ENCODE measurements at regions not wholly inside any gene's neighbourhood (a gene's known extent, or its start where the extent isn't known, plus 50 kb on each side); places are given as distances from the start of the nearest gene placed in this dataset.
"Not testable (repeated sequence)": the region's sequence is repeated elsewhere in the genome, so short reads cannot be mapped to it uniquely, and the experiment has no call there.

DNA sequence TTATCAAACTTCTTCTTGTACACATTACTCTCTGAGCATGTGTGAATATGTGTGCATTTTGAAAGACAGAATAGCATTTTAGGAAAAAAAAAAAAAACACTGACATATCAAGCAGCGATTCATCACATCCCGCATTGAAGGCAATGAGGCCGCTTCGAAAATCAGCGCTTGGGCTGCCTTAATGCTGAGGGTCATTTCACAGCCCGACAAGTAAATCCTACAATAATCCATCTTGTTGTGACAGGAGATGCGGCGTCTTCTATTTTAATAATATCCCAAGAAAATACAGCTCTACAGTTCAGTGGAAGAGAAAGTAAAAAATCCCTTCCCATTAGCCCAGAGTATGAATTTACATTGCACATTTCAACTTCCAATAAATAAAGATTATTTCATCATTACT lies 389.2 kb upstream of the GRM7 start:
- no peak for DNase-seq

DNA sequence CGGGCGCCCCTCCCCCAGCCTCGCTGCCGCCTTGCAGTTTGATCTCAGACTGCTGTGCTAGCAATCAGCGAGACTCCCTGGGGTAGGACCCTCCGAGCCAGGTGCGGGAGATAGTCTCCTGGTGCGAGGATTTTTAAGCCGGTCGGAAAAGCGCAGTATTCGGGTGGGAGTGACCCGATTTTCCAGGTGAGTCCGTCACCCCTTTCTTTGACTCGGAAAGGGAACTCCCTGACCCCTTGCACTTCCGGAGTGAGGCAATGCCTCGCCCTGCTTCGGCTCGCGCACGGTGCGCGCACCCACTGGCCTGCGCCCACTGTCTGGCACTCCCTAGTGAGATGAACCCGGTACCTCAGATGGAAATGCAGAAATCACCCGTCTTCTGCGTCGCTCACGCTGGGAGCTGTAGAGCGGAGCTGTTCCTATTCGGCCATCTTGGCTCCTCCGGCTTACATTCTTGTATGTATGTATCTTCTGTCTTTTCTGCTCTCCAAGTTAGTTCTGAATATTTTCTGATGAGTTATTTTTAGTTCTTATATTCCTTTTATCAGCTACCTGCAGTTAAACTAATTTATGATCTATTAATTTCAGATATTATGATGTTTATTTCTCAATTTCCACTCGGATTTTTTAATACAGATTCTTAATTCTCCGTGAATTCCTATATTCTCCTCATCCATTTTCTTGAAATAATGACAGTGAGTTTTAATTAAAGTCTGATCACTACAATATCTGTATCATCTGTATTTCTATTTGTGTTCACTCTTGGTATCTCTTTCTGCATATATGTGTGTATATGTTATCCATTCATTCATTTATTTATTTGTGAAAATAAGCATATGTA lies 370.2 kb upstream of the GRM7 start:
- DNase-seq, result not testable (repeated sequence)

DNA sequence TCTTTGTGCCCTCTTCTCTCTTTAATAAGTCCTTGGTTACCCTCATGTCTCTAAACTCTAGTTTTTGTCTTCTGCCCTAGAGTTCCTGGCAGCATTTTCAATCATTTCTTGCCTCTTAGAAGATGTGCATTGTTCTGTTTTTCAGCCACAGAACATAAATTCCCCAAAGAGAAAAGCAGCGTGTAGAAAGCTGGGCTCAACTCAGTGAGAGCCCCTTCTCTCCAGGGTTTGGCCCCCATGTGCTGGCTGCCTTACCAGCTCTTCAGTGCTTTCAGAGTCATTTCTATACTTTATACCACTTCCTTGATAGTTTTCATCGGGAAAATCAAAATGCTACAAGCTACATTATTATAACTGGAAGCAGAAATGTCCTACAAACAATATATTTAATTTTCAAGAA lies 369.1 kb upstream of the GRM7 start:
- DNase-seq, result no peak

GRCh38 chr3:6492306-6492705 lies 368.6 kb upstream of the GRM7 start:
- no peak for DNase-seq

- DNase-seq, result not testable (repeated sequence)
These were observed 362.0 kb upstream of the GRM7 start for GRCh38 chr3:6498944-6499343.

DNA sequence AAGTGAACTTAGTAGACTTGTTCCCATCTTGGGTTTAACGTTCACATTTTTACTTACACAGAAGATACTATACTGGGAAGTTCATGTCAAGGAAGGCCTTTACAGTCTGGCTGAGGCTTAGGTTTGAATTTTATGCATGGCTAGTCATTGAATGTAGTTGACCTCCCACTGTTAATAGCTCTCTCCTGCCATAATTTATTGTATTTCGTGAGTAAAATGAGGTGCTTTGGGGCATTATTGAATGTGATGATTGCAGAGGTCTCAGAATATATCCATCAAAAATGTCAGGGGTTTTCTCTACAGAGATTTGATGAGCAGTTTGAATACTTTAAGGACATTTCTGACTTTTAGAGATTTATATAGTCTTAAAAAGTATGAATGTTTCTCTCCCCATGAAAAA lies 356.6 kb upstream of the GRM7 start:
- no peak for DNase-seq

DNA sequence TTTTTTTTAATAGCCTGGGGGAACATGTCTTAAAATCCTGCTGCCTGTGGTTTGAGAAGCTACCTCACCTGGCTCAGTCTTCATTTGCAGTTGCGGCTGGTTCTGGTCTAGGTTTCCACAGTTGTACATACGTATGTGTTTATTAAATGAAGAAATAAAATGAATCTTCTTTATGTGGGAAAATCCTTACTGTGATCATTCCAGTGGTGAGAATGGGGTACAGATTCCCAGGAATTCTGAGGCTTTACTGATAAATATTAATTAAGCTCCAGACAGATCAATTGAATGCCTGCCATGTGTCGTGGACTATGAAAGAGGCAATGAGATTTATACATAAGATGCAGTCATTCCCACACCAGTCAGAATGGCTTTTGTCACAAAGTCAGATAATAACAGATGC lies 356.1 kb upstream of the GRM7 start:
- DNase-seq, result no peak

- DNase-seq, result no peak
These were observed 352.5 kb upstream of the GRM7 start for GRCh38 chr3:6508410-6508759.

DNA sequence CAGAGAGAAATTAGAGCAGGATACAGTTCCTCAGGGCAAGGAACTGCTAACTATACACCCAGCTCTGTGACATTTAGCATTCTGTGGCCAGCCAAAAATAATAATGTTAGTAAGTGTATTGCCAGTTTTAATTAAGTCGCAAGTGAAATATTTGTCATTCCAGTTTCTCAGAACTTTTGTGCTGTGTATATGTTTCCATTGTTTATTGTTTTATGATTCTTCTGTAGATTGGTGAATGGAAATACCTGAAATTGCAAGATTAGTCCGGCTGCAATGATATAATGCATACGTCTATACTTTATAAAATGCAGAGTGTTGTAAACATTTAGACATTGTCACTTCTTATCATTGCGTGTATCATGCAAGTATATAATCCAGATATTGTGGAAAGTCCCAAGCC lies 351.3 kb upstream of the GRM7 start:
- no peak for DNase-seq

- DNase-seq, result no peak
These were observed 350.2 kb upstream of the GRM7 start for GRCh38 chr3:6510713-6511112.

GRCh38 chr3:6512172-6512800 lies 348.6 kb upstream of the GRM7 start:
- no peak for DNase-seq

DNA sequence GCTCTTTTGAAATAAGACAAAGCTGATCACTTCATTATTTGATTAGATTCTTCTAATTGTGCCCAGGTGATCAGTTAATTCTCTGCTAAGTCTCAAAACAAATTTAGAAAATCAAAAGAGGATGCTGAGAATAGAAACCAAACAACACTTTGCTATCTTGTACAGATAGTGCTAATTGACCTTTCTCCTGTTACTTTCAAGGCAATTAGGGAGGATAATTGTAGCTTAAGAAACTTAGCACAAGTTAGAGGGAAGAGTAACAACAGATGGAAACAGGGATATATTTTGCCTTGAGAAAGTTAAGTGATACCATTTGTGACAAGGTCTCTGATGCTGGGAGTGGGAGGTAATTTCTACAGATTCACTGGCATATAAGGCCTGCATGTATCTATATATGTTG lies 344.8 kb upstream of the GRM7 start:
- DNase-seq, result no peak

GRCh38 chr3:6516694-6517093 lies 344.2 kb upstream of the GRM7 start:
- DNase-seq, result no peak

GRCh38 chr3:6518709-6519345 lies 342.1 kb upstream of the GRM7 start:
- no peak for DNase-seq

GRCh38 chr3:6521369-6522113 lies 339.4 kb upstream of the GRM7 start:
- no peak for DNase-seq

- no peak for DNase-seq
These were observed 338.7 kb upstream of the GRM7 start for GRCh38 chr3:6522191-6522590.

- DNase-seq, result no peak
These were observed 337.9 kb upstream of the GRM7 start for GRCh38 chr3:6523043-6523442.

- DNase-seq, result no peak
These were observed 336.4 kb upstream of the GRM7 start for GRCh38 chr3:6524479-6524878.

GRCh38 chr3:6526321-6526720 lies 334.6 kb upstream of the GRM7 start:
- no peak for DNase-seq

- no peak for DNase-seq
These were observed 334.1 kb upstream of the GRM7 start for GRCh38 chr3:6526861-6527260.

DNA sequence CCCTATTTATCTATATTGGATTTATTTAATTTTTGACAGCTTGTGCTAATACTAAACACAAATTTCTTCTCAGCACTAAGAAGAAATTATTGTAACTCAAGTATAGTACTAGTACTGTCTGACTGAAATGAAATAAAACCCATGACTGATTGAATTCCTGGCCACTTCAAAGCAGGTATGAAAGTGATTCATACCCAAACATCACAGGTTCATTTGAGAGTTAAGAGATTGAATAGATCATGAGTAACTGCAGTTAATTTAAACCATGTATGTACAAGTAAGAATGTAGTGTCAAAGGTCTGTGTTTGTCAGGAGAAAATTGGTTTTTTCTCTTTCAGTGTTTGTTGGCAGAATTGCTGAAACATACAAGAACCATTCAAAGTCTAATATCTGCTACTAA lies 332.0 kb upstream of the GRM7 start:
- no peak for DNase-seq

DNA sequence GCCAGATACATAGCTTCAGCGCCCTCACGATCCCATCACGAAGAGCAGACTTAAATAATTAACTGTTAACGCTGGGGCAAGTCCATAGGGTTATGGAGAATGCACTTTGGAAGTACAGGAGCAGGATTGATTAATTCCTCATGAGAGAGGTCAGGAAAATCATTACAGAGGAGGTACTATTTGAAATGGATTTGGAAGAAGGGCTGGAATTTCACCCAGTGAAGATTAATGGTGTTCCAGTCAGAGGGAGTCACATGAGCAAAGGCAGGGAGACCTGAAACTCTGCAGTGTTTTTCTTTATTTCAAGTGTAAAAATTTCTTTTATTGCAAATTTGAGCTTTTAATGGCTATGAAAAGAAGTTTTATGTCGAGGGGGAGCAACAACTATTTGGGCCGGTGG lies 329.8 kb upstream of the GRM7 start:
- no peak for DNase-seq

DNA sequence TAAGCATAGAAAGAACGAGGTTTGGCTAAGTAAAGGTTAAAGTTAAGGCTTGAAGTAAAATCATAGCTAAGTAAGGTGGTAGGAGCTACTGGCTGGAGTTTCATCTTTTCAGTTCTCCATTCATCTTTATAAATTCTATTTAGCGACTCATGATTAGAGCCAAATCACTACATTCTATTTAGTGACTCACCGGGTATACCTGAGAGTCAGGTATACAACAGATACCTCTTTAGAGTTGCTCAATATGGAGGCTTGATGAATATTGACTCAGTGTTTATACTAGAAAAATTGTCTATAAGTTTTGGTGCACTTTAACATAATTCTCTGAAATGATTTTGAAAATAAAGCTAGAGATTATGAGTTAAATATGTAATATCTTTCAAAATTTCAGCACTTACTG lies 328.8 kb upstream of the GRM7 start:
- no peak for DNase-seq

GRCh38 chr3:6540981-6541380 lies 319.9 kb upstream of the GRM7 start:
- DNase-seq, result no peak

Measured in stimulated activated CD8-positive, alpha-beta memory T cell treated with anti-CD3 and anti-CD28 coated beads, Interleukin-4, amount 100 ng/mL, for 48 hours (primary cell).